ENCODE measurements at regions not wholly inside any gene's neighbourhood (a gene's known extent, or its start where the extent isn't known, plus 50 kb on each side); places are given as distances from the start of the nearest gene placed in this dataset.

DNA sequence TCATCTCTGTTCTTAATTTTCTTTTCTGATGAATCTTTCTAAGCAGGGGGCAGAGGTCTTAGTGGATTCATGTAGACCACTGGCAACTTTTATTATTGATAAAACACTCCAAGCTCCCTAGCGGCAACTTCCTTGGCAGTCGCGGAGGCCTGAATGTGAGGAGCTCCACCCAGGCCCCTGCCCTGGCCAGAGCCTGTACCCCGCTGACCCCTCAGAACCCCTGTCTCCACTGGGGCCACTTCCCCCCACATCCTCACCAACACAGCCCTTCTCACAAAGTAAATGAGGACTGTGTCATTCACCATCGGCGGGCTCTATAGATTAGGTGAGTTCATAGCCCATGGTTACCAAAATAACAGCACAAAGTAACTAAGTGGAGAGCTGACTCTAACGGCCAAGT is 111.6 kb downstream of the TPRA1 start (continued):
- no peak for TF ChIP-seq MAFK (IDR thresholded peaks at IDR 0.05; ENCODE audit: partially characterized antibody)
- no peak for TF ChIP-seq HDAC2 (IDR thresholded peaks at IDR 0.05)
- TF ChIP-seq CHD4 (IDR thresholded peaks at IDR 0.05; ENCODE audit: borderline replicate concordance) = no peak

DNA sequence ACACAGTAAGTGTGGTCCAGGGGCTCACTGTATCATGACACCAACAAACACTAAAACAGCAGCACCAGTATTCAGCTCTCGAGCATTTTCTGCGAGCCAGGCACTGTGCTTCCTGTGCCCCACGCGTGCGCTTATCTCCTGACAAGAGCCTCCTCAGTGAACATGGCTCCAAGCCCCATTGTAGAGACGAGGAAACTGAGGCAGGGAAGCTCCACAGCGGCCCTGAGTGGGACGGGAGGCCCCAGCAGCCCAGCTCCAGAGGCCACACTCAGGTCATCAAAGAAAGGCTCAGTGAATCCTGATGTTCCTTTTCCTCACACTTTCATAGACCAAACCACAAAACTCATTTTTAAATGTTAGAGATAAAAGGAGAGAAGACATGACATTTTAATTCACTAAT is 113.1 kb downstream of the TPRA1 start:
- H3K9me3 ChIP-seq = no peaks in the 10 kb centered on the region
- ChIA-PET POLR2A (no interaction called here), CTCF (interaction anchor here (0.8 kb wide), 1 partner anchor 8 kb away, joined by 3 read pairs; no protein-coding TSS in a partner anchor)
- 56% methylated on average over 8 of the region's 8 CpGs for WGBS (ENCODE audit: missing lambda C conversion rate)
- ATAC-seq (no peak), DNase-seq (ENCODE audit: low read depth in 1 of 2, low spot score in 1 of 2) (no peak), FAIRE-seq (no peak)
- H3K4me1 ChIP-seq = no peaks in the 10 kb centered on the region
- H3K27ac ChIP-seq = no peak overlapping the region
- TF ChIP-seq FOSB (CRISPR knock-in tag; IDR thresholded peaks at IDR 0.05) (no peak), POLR2A (IDR thresholded peaks at IDR 0.05; ENCODE audit: low read length) (no peak), HDAC2 (IDR thresholded peaks at IDR 0.05) (no peak), ZFP36 (IDR thresholded peaks at IDR 0.05; ENCODE audit: borderline replicate concordance, partially characterized antibody) (no peak), CEBPB (IDR thresholded peaks at IDR 0.05) (no peak), KDM5A (IDR thresholded peaks at IDR 0.05) (no peak), FOSL2 (IDR thresholded peaks at IDR 0.05) (no peak), FOSL2 (CRISPR knock-in tag; IDR thresholded peaks at IDR 0.05) (no peak), HEYL (CRISPR knock-in tag; IDR thresholded peaks at IDR 0.05) (no peak), RCOR1 (IDR thresholded peaks at IDR 0.05; ENCODE audit: low read depth, low read length) (no peak), HOXA7 (CRISPR knock-in tag; IDR thresholded peaks at IDR 0.05) (no peak)
- TF ChIP-seq, protein P1, sequence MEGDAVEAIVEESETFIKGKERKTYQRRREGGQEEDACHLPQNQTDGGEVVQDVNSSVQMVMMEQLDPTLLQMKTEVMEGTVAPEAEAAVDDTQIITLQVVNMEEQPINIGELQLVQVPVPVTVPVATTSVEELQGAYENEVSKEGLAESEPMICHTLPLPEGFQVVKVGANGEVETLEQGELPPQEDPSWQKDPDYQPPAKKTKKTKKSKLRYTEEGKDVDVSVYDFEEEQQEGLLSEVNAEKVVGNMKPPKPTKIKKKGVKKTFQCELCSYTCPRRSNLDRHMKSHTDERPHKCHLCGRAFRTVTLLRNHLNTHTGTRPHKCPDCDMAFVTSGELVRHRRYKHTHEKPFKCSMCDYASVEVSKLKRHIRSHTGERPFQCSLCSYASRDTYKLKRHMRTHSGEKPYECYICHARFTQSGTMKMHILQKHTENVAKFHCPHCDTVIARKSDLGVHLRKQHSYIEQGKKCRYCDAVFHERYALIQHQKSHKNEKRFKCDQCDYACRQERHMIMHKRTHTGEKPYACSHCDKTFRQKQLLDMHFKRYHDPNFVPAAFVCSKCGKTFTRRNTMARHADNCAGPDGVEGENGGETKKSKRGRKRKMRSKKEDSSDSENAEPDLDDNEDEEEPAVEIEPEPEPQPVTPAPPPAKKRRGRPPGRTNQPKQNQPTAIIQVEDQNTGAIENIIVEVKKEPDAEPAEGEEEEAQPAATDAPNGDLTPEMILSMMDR (IDR thresholded peaks at IDR 0.05) = no peak
- TF ChIP-seq, protein P2, sequence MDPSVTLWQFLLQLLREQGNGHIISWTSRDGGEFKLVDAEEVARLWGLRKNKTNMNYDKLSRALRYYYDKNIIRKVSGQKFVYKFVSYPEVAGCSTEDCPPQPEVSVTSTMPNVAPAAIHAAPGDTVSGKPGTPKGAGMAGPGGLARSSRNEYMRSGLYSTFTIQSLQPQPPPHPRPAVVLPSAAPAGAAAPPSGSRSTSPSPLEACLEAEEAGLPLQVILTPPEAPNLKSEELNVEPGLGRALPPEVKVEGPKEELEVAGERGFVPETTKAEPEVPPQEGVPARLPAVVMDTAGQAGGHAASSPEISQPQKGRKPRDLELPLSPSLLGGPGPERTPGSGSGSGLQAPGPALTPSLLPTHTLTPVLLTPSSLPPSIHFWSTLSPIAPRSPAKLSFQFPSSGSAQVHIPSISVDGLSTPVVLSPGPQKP (IDR thresholded peaks at IDR 0.05; ENCODE audit: low read depth, low read length) = no peak
- TF ChIP-seq, protein P3, sequence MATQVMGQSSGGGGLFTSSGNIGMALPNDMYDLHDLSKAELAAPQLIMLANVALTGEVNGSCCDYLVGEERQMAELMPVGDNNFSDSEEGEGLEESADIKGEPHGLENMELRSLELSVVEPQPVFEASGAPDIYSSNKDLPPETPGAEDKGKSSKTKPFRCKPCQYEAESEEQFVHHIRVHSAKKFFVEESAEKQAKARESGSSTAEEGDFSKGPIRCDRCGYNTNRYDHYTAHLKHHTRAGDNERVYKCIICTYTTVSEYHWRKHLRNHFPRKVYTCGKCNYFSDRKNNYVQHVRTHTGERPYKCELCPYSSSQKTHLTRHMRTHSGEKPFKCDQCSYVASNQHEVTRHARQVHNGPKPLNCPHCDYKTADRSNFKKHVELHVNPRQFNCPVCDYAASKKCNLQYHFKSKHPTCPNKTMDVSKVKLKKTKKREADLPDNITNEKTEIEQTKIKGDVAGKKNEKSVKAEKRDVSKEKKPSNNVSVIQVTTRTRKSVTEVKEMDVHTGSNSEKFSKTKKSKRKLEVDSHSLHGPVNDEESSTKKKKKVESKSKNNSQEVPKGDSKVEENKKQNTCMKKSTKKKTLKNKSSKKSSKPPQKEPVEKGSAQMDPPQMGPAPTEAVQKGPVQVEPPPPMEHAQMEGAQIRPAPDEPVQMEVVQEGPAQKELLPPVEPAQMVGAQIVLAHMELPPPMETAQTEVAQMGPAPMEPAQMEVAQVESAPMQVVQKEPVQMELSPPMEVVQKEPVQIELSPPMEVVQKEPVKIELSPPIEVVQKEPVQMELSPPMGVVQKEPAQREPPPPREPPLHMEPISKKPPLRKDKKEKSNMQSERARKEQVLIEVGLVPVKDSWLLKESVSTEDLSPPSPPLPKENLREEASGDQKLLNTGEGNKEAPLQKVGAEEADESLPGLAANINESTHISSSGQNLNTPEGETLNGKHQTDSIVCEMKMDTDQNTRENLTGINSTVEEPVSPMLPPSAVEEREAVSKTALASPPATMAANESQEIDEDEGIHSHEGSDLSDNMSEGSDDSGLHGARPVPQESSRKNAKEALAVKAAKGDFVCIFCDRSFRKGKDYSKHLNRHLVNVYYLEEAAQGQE (IDR thresholded peaks at IDR 0.05) = no peak
- TF ChIP-seq, protein P4, sequence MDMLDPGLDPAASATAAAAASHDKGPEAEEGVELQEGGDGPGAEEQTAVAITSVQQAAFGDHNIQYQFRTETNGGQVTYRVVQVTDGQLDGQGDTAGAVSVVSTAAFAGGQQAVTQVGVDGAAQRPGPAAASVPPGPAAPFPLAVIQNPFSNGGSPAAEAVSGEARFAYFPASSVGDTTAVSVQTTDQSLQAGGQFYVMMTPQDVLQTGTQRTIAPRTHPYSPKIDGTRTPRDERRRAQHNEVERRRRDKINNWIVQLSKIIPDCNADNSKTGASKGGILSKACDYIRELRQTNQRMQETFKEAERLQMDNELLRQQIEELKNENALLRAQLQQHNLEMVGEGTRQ (IDR thresholded peaks at IDR 0.05) = no peak
- no peak overlapping the region for H3K4me2 ChIP-seq
- H3K4me3 ChIP-seq = no peak overlapping the region

DNA sequence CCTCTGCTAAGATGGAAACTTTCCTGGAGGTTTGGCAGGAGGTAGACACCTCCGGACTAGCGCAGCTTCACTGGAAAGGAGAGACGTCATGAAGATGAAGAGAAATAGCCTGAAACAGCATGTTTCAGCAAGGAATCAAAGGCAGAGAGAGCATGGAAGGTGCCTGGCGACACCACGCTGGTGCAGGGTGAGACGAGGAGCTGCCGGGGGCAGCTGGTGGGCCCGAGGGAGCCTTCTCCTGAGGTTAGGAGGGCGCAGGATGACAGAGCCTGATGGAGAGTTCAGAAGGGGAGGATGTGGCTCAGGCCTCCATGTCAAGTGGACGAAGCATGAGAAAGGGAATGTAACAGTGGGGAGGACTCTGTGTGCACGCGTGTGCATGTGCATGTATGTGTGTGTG is 113.6 kb downstream of the TPRA1 start:
- no peaks in the 10 kb centered on the region for H3K9me3 ChIP-seq
- DNase-seq (ENCODE audit: low read depth in 1 of 2, low spot score in 1 of 2) = no peak
- 60% methylated on average over 12 of the region's 12 CpGs for WGBS (ENCODE audit: missing lambda C conversion rate)
- POLR2A ChIA-PET = no interaction called here
- no peak overlapping the region for H3K27ac ChIP-seq
- no peak overlapping the region for H3K4me3 ChIP-seq
- TF ChIP-seq CEBPB (IDR thresholded peaks at IDR 0.05) = no peak
- TF ChIP-seq MYC (IDR thresholded peaks at IDR 0.05; ENCODE audit: borderline replicate concordance, low read length) = no peak
- no peak for TF ChIP-seq TP53 (CRISPR knock-in tag; IDR thresholded peaks at IDR 0.05)
- TF ChIP-seq RCOR1 (IDR thresholded peaks at IDR 0.05; ENCODE audit: low read depth, low read length) = no peak
- CTCF ChIA-PET = no interaction called here
- no peaks in the 10 kb centered on the region for H3K4me1 ChIP-seq
- no peak overlapping the region for H3K4me2 ChIP-seq
- no peak for FAIRE-seq
- no peak for ATAC-seq
